ENCODE measurements at regions not wholly inside any gene's neighbourhood (a gene's known extent, or its start where the extent isn't known, plus 50 kb on each side); places are given as distances from the start of the nearest gene placed in this dataset.

DNA sequence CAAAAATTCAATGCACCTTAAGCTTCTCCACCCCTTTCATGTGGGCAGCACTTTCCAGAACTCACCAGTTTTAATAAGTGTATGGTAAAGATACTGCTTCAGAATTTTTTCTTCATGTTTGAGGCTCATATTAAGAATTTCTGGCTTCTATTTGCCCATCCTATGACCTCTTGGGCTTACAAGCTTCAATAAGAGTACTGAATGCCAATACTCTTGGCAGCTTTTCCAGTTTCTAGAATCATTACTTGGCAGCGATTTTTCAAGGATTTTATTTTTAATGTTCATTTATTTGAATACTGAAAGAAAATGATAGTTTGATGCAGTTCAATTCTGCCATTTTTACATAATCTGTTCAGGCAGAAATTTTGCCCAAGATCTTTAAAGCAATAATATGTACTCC, 242.1 kb upstream of the KCND2 start:
- no peak for TF ChIP-seq EZH2 (IDR thresholded peaks at IDR 0.05; ENCODE audit: borderline replicate concordance, low read depth, low read length, poor library complexity, severe bottlenecking)
- TF ChIP-seq, protein P1, sequence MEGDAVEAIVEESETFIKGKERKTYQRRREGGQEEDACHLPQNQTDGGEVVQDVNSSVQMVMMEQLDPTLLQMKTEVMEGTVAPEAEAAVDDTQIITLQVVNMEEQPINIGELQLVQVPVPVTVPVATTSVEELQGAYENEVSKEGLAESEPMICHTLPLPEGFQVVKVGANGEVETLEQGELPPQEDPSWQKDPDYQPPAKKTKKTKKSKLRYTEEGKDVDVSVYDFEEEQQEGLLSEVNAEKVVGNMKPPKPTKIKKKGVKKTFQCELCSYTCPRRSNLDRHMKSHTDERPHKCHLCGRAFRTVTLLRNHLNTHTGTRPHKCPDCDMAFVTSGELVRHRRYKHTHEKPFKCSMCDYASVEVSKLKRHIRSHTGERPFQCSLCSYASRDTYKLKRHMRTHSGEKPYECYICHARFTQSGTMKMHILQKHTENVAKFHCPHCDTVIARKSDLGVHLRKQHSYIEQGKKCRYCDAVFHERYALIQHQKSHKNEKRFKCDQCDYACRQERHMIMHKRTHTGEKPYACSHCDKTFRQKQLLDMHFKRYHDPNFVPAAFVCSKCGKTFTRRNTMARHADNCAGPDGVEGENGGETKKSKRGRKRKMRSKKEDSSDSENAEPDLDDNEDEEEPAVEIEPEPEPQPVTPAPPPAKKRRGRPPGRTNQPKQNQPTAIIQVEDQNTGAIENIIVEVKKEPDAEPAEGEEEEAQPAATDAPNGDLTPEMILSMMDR (conservative IDR thresholded peaks at IDR 0.05; ENCODE audit: low read depth, low read length): no peak

All from A673 (cell line).